OCI-LY7 (cell line): ENCODE measurements at regions not wholly inside any gene's neighbourhood (a gene's known extent, or its start where the extent isn't known, plus 50 kb on each side); places are given as distances from the start of the nearest gene placed in this dataset.

Experiments
- BruUV-seq: library from RNA; stranded (reverse); fragments of 400-500 nt; replicated peaks from 2 replicates; lab custom pipeline; 2021; lab: Mats Ljungman, UMichigan
- CTCF ChIA-PET: fragments of 300-600 bp; sonication (Branson Sonifier 250); formaldehyde crosslinking; loops from one replicate; lab custom pipeline; 2022; ENCODE audit warnings: antibody characterized with exemption; ENCODE audit not compliant: unreplicated experiment; lab: Charles Lee
- POLR2A ChIA-PET: fragments of 300-600 bp; sonication (Branson Sonifier 250); formaldehyde crosslinking; loops from one replicate; lab custom pipeline; 2022; ENCODE audit warnings: antibody characterized with exemption; lab: Charles Lee
- DNase-seq: peaks from one replicate; pipeline ENCODE4 v3.0.0-alpha.2; 2015; ENCODE audit warnings: low spot score
- H2AFZ ChIP-seq: fragments of 200-600 bp; sonication (generic), shearing (Covaris generic); 2 replicates; pipeline ENCODE4 v1.6.1; 2014; ENCODE audit warnings: mild to moderate bottlenecking, antibody characterized with exemption, low read length, moderate library complexity
- H3K27ac ChIP-seq: fragments of 200-600 bp; sonication (generic); 2 replicates; pipeline ENCODE4 v1.5.1; 2014; ENCODE audit warnings: mixed run types, low read depth, mild to moderate bottlenecking, moderate library complexity, low read length, inconsistent platforms; ENCODE audit not compliant: poor library complexity, severe bottlenecking
- H3K36me3 ChIP-seq: fragments of 200-600 bp; sonication (generic); 2 replicates; pipeline ENCODE4 v1.6.1; 2014; ENCODE audit warnings: mild to moderate bottlenecking, antibody characterized with exemption, low read length, moderate library complexity, mixed read lengths; ENCODE audit not compliant: insufficient read depth
- H3K4me1 ChIP-seq: fragments of 200-600 bp; sonication (generic); 2 replicates; pipeline ENCODE4 v1.5.1; 2014; ENCODE audit warnings: mild to moderate bottlenecking, low read length; ENCODE audit not compliant: insufficient read depth, poor library complexity, severe bottlenecking
- H3K4me2 ChIP-seq: fragments of 200-600 bp; sonication (generic); 2 replicates; pipeline ENCODE4 v1.6.1; 2014; ENCODE audit warnings: mild to moderate bottlenecking, low read length
- H3K4me3 ChIP-seq: fragments of 200-600 bp; sonication (generic); 2 replicates; pipeline ENCODE4 v1.5.1; 2014; ENCODE audit warnings: mild to moderate bottlenecking, low read depth, low read length; ENCODE audit not compliant: poor library complexity, severe bottlenecking
- H3K79me2 ChIP-seq: fragments of 200-600 bp; sonication (generic); 2 replicates; pipeline ENCODE4 v1.6.1; 2016; ENCODE audit warnings: low read depth, mild to moderate bottlenecking, low read length, moderate library complexity, mixed read lengths; ENCODE audit not compliant: insufficient read depth
- H3K9me2 ChIP-seq: fragments of 200-600 bp; sonication (generic); 2 replicates; pipeline ENCODE4 v1.6.1; 2016; ENCODE audit warnings: mild to moderate bottlenecking, low read length, mixed read lengths; ENCODE audit not compliant: insufficient read depth
- H3K9me3 ChIP-seq: fragments of 200-600 bp; sonication (generic); 2 replicates; pipeline ENCODE4 v1.6.1; 2014; ENCODE audit warnings: mild to moderate bottlenecking, mixed run types, low read length, mixed read lengths
- H4K20me1 ChIP-seq: fragments of 200-600 bp; sonication (generic); 2 replicates; pipeline ENCODE4 v1.6.1; 2014; ENCODE audit warnings: mild to moderate bottlenecking, antibody characterized with exemption, low read length, moderate library complexity, mixed read lengths; ENCODE audit not compliant: insufficient read depth
- CTCF ChIP-seq: fragments of 200-600 bp; sonication (generic); conservative IDR thresholded peaks from 2 replicates; pipeline ENCODE4 v1.5.1; 2014; ENCODE audit warnings: mild to moderate bottlenecking, antibody characterized with exemption, low read length, moderate library complexity, mixed read lengths
- EZH2phosphoT487 ChIP-seq: fragments of 200-600 bp; sonication (generic); IDR thresholded peaks from 2 replicates; pipeline ENCODE4 v1.6.1; 2018; ENCODE audit warnings: low read depth, borderline replicate concordance, mild to moderate bottlenecking, mixed run types, antibody characterized with exemption, low read length, moderate library complexity, mixed read lengths
- intact Hi-C: fragments of 100-400 bp; cut with micrococcal nuclease; formaldehyde crosslinking; loops from one replicate; pipeline ENCODE4 v1.10.0; 2022; ENCODE audit not compliant: unreplicated experiment

GRCh38 chr10:62654966-62655336, 149.6 kb upstream of the ADO start:
- intact Hi-C loops = loop anchor here (5.0 kb wide), 1 partner anchor 128 kb away; no protein-coding TSS in a partner anchor
- Histone ChIP-seq H3K79me2 (no peaks in the 10 kb centered on the region), H3K4me1 (peaks cover 60% of the 10 kb centered on the region), H4K20me1 (no peaks in the 10 kb centered on the region), H3K9me2 (no peaks in the 10 kb centered on the region), H2AFZ (peak overlapping the region; percentile 20; the same call in 1 of the 2 replicates), H3K4me2 (peak overlapping the region; percentile 71; the same call in 1 of the 2 replicates), H3K9me3 (peaks cover 23% of the 10 kb centered on the region; the same call in 1 of the 2 replicates), H3K27ac (peak overlapping the region; percentile 96), H3K36me3 (peaks cover 11% of the 10 kb centered on the region), H3K4me3 (no peak overlapping the region)
- TF ChIP-seq EZH2phosphoT487 = no peak
- no peak for TF ChIP-seq CTCF
- ChIA-PET CTCF (interaction anchor here (1.3 kb wide), 1 partner anchor 163 kb away, joined by 7 read pairs; no protein-coding TSS in a partner anchor), POLR2A (interaction anchor here (0.7 to 1.7 kb wide), 10 partner anchors 8 to 150 kb away, joined by 3 to 5 read pairs (median 4); partner anchors contain the start of gene ADO)
- DNase-seq = no peak
- BruUV-seq = no TSS peak

- Histone ChIP-seq H3K4me1 (peaks cover 58% of the 10 kb centered on the region), H3K4me2 (peak overlapping the region; percentile 13; the same call in 1 of the 2 replicates), H3K36me3 (peaks cover 11% of the 10 kb centered on the region), H3K4me3 (no peak overlapping the region), H2AFZ (peak overlapping the region; percentile 20; the same call in 1 of the 2 replicates), H3K9me2 (no peaks in the 10 kb centered on the region), H3K27ac (peak overlapping the region; percentile 96), H4K20me1 (no peaks in the 10 kb centered on the region), H3K79me2 (no peaks in the 10 kb centered on the region), H3K9me3 (peaks cover 23% of the 10 kb centered on the region; the same call in 1 of the 2 replicates)
- no peak for TF ChIP-seq CTCF
- TF ChIP-seq EZH2phosphoT487 = no peak
- peak; percentile 26 for DNase-seq
- POLR2A ChIA-PET = interaction anchor here (0.5 to 1.7 kb wide), 10 partner anchors 8 to 413 kb away, joined by 3 to 6 read pairs (median 4); partner anchors contain the start of gene ADO
- intact Hi-C loops = no loop called here
- CTCF ChIA-PET = interaction anchor here (1.3 kb wide), 1 partner anchor 162 kb away, joined by 7 read pairs; no protein-coding TSS in a partner anchor
- no TSS peak for BruUV-seq
Observed at GRCh38 chr10:62655337-62655994, 149.1 kb upstream of the ADO start.
